Retinal pigment epithelial cell (primary cell): ENCODE measurements at regions not wholly inside any gene's neighbourhood (a gene's known extent, or its start where the extent isn't known, plus 50 kb on each side); places are given as distances from the start of the nearest gene placed in this dataset.

Experiments
- DNase-seq: peaks from one replicate; pipeline ENCODE4 v3.0.0-alpha.2; 2010; ENCODE audit warnings: low read depth
- H3K4me3 ChIP-seq: 2 replicates; pipeline ENCODE4 v1.5.1; 2011; ENCODE audit warnings: mild to moderate bottlenecking, low read length, control low read depth, moderate library complexity
- TF ChIP-seq, protein P1 (sequence below): conservative IDR thresholded peaks from 2 replicates; pipeline ENCODE4 v1.5.1; 2011; ENCODE audit warnings: low read depth, low read length, control low read depth, inconsistent platforms

DNA sequence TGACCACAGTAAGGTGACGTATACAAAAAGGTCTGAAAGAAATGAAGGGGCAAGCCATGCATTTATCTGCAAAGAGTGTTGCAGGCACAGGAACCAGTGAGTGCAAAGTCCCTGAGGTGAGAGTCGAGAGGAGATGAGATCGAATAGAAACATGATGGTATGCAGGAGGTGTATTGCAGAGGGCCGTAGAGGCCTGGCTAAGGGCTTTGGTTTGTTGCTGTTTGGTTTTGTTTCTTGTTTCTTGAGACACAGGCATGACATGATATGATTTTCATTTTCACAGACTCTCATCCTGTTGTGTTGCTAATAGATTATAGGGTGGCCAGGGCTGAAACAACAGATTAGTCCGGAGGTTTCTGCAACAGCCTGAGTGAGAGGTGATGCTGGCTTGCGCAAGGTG is 80.4 kb downstream of the HSPH1 start:
- no peak overlapping the region for H3K4me3 ChIP-seq
- TF ChIP-seq, protein P1, sequence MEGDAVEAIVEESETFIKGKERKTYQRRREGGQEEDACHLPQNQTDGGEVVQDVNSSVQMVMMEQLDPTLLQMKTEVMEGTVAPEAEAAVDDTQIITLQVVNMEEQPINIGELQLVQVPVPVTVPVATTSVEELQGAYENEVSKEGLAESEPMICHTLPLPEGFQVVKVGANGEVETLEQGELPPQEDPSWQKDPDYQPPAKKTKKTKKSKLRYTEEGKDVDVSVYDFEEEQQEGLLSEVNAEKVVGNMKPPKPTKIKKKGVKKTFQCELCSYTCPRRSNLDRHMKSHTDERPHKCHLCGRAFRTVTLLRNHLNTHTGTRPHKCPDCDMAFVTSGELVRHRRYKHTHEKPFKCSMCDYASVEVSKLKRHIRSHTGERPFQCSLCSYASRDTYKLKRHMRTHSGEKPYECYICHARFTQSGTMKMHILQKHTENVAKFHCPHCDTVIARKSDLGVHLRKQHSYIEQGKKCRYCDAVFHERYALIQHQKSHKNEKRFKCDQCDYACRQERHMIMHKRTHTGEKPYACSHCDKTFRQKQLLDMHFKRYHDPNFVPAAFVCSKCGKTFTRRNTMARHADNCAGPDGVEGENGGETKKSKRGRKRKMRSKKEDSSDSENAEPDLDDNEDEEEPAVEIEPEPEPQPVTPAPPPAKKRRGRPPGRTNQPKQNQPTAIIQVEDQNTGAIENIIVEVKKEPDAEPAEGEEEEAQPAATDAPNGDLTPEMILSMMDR = no peak
- no peak for DNase-seq

DNA sequence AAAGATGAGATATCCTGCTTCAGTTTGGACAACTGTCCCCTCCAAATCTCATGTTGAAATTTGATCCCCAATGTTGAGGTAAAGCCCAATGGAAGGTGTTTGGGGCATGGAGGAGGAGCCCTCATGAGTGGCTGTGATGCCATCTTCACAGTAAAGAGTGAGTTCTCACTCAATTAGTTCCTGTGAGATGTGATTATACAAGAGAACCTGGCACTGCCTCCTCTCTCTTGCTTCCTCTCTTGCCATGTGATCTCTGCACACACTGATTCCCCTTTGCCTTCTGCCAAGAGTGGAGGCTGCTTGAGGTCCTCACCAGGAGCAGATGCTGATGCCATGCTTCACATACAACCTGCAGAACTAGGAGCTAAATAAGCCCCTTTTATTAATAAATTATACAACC is 86.9 kb downstream of the HSPH1 start:
- no peak overlapping the region for H3K4me3 ChIP-seq
- TF ChIP-seq, protein P1 = no peak
- DNase-seq = no peak

DNA sequence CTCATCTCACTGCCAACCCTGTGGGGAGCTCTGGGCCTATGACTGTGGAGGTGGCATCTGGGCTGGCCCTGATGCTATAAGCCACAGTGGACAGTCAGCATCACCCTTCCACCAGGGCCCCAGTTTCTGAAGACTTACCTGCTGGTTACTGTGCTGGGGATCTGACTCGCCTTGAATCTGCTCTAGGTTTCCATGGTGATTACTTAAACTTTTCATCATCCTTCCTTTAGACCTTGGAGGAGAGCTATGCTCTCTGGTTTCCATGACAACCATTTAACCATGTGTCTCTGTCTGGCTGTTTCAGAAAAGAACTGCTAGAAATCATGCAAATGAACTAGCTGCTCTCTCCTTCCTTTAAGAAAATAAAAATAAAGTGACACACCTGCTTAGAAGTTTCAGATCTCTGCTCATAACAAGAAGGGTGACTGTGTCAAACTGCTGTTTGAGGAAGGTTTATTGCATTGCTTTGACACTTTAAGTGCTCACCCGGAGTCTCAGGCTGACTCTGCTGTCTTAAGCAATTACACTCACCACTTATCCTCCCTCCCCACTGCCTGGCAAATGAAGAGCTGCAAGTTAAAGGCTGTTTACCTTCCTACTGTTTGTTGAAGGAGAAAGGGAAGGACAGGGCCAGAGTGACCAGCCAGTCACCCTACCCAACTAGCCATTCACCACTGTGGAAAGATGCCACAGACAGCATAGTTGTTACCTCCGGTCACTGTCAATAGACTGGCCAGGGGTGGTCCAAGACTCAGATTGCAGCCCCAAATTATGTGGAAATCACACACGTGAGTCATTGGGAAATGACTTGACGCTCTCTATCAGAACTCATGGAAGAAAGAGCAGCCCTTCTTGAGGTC is 87.6 kb downstream of the HSPH1 start:
- H3K4me3 ChIP-seq = no peak overlapping the region
- peak; percentile 27 for DNase-seq
- TF ChIP-seq, protein P1 = no peak

DNA sequence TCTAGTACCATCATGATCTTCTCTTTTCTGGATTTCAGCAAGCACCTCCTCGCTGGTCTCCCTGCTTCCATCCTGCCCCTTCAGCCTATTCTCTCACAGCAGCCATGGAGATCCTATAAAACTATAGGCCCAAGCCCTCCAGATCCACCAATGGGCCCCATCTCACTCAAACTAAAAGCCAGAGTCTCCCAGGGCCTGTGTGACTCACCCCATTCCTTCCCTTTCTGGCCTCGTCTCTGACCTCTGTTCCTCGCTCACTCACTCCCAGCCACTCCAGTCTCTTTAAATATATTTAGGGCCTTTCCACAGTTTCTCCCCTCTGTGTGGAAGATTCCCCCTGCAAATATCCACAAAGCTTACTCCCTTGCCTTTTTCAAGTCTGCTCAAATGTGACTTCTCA is 89.7 kb downstream of the HSPH1 start:
- TF ChIP-seq, protein P1 = no peak
- no peak for DNase-seq
- no peak overlapping the region for H3K4me3 ChIP-seq

DNA sequence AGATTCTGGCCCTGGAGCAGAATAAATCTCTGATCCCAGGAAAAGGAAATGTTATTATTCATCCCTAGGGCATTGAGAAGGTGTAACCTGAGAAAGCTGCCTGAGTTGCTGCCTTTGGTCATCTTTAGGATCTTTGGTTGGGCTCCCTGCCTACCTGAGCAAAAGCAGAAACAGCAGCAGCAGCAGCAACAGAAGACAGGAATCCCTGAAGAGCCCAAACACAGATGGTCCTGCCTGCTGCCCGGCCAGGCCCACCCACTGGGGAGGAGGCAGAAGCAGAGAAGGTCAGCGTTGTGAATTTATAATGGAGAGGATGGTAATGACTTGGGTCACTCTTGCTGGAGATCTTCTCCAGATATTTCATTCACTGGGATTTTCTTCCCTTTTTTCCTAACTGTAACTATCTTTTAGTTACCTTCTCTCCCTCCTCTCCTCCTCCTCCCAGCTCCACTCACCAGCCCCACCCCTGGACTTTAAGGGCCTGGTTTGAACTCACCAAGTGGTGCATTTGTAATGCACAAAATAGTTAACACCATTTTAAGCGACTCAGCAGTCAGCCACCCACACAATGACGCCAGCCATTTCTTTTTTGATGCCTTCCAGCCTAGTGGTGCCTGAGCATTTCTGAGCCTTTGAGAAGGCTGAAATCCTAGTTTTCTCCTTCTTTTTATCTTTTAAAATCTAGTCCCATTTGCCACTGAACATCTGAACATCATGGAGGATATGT is 91.7 kb downstream of the HSPH1 start:
- TF ChIP-seq, protein P1 = no peak
- DNase-seq = no peak

DNA sequence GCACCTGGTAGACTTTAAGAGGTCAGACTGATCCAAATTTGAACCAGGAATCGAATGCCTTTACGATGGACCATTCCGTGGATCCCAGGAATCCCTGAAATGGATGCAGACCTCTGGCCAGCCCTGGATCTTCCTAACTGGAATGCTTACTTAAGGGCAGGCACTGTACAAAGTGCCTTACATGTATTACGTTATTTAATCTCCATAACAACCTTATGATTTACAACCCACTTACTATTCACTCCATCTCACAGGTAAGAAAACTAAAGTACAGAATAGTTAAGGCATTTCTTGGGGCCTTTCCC is 93.6 kb downstream of the HSPH1 start:
- DNase-seq = no peak
- TF ChIP-seq, protein P1 = no peak
- H3K4me3 ChIP-seq = no peak overlapping the region

More for the DNA sequence above, 91.7 kb downstream of the HSPH1 start:
- H3K4me3 ChIP-seq = no peak overlapping the region
